GM12878 (cell line): ENCODE measurements at regions not wholly inside any gene's neighbourhood (a gene's known extent, or its start where the extent isn't known, plus 50 kb on each side); places are given as distances from the start of the nearest gene placed in this dataset.

Experiments used
- POLR2AphosphoS5 ChIP-seq: IDR thresholded peaks from 2 replicates; pipeline ENCODE4 v1.6.1; 2011; ENCODE audit warnings: mild to moderate bottlenecking, low read length, inconsistent platforms
- TCF3 ChIP-seq: IDR thresholded peaks from 2 replicates; pipeline ENCODE4 v1.6.1; 2012; ENCODE audit warnings: low read depth, mild to moderate bottlenecking, low read length, borderline replicate concordance; ENCODE audit not compliant: insufficient read depth
- YY1 ChIP-seq: IDR thresholded peaks from 2 replicates; pipeline ENCODE4 v1.6.1; 2011; ENCODE audit warnings: low read depth, mild to moderate bottlenecking, low read length

DNA sequence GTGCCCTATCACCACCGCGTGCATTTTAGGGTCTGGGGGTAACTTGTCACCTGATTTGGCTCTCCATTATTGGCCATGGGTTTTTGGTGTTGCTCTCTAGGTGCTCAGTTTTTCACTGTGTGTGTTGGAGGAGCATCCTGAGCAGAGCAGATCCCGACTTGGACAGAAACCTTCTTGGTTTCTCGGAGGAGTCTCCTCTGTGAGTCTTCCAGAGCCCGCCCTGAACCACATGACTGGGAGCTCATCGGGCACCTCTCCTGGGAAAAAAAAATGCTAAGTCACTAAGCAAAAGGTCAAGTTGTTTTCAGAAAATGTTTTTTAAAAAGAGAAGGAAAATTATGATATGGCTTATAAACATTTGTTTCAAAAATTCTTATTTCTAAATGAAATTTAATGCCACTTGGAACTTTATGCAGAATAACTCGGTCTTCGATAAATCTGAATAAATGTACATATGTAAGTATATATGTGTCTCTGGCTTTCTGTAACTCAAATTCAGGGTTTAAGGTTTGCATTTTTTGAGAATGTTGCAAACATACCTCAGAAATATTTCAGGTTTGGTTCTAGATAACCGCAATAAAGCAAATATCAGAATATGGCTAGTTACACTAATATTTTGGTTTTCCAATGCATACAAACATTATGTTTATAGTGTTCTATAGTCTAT, 255.2 kb downstream of the AUH start:
- TF ChIP-seq YY1 (no peak), TCF3 (no peak), POLR2AphosphoS5 (no peak)
